ENCODE measurements at regions not wholly inside any gene's neighbourhood (a gene's known extent, or its start where the extent isn't known, plus 50 kb on each side); places are given as distances from the start of the nearest gene placed in this dataset.
"Not testable (repeated sequence)": the region's sequence is repeated elsewhere in the genome, so short reads cannot be mapped to it uniquely, and the experiment has no call there.

DNA sequence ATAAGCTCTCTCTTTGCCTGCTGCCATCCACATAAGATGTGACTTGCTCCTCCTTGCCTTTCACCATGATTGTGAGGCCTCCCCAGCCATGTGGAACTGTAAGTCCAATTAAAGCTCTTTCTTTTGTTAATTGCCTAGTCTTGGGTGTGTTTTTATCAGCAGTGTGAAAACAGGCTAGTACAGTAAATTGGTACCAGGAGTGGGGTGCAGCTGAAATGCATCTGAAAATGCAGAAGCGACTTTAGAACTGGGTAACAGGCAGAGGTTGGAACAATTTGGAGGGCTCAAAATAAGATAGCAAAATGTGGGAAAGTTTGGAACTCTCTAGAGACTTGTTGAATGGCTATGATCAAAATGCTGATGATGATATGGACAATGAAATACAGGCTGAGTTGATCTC, 192.9 kb upstream of the PTBP2 start:
- H3K27ac ChIP-seq (ENCODE audit: extremely low read depth, low read depth, low read length); H3K79me2 ChIP-seq (ENCODE audit: control insufficient read depth, insufficient read depth, low read length); H3K9ac ChIP-seq (ENCODE audit: insufficient read depth in 1 of 2, low read depth in 2 of 2, low read length in 2 of 2); BruUV-seq (replicated peaks); H2AFZ ChIP-seq (ENCODE audit: low read depth, low read length); H3K36me3 ChIP-seq (ENCODE audit: control insufficient read depth, insufficient read depth, low read length); CTCF ChIA-PET (ENCODE audit: low intra/inter-chr PET ratio); H3K27me3 ChIP-seq (ENCODE audit: control insufficient read depth in 2 of 2, insufficient read depth in 2 of 2, low read length in 2 of 2); intact Hi-C loops (cut with micrococcal nuclease); H4K20me1 ChIP-seq (replicated peaks; ENCODE audit: control insufficient read depth, insufficient read depth, low read length); ATAC-seq; in situ Hi-C loops (cut with MboI); H3K9me1 ChIP-seq (ENCODE audit: control insufficient read depth, insufficient read depth, low read length); FAIRE-seq; POLR2A ChIA-PET; H3K4me3 ChIP-seq; H3K4me1 ChIP-seq (replicated peaks in 1 of 2; ENCODE audit: control insufficient read depth in 2 of 2, insufficient read depth in 2 of 2, low read length in 2 of 2); H3K4me2 ChIP-seq (ENCODE audit: insufficient read depth, low read length); H3K9me3 ChIP-seq (replicated peaks; ENCODE audit: control insufficient read depth, insufficient read depth, low read depth, low read length); DNase-seq (ENCODE audit: extremely low read depth in 1 of 4, low spot score in 3 of 4): not testable (repeated sequence)
- TF ChIP-seq ZNF707 (CRISPR knock-in tag; conservative IDR thresholded peaks at IDR 0.05): peak; percentile 94
- 0% methylated on average over 1 of the region's 1 CpG for WGBS (ENCODE audit: insufficient coverage, low coverage, missing lambda C conversion rate)

DNA sequence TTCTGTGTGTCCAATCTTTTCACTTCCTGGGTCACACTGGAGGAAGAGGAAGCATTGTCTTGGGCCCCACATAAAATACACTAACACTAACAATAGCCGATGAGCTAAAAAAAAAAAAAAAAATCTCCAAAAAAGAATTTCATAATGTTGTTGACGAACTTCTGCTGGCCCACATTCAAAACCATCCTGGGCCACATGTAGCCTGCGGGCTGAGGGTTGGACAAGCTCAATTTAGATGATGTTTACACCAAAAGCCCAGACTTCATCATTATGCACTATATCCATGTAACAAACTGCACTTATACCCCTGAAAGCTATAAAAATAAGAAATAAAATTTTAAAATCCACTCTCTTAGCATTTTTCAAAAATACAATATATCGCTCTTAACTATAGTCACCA, 187.8 kb upstream of the PTBP2 start:
- no peak for ATAC-seq
- no peak for DNase-seq (ENCODE audit: extremely low read depth in 1 of 4, low spot score in 3 of 4)
- H3K9ac ChIP-seq (ENCODE audit: insufficient read depth in 1 of 2, low read depth in 2 of 2, low read length in 2 of 2): no peak overlapping the region
- H3K4me1 ChIP-seq (replicated peaks in 1 of 2; ENCODE audit: control insufficient read depth in 2 of 2, insufficient read depth in 2 of 2, low read length in 2 of 2): no peaks in the 10 kb centered on the region
- 2% methylated on average over 4 of the region's 4 CpGs for WGBS (ENCODE audit: insufficient coverage, low coverage, missing lambda C conversion rate)
- no peak overlapping the region for H3K4me3 ChIP-seq
- BruUV-seq (replicated peaks): no TSS peak
- no peaks in the 10 kb centered on the region for H3K9me1 ChIP-seq (ENCODE audit: control insufficient read depth, insufficient read depth, low read length)
- H3K27me3 ChIP-seq (ENCODE audit: control insufficient read depth in 2 of 2, insufficient read depth in 2 of 2, low read length in 2 of 2): no peaks in the 10 kb centered on the region
- H3K9me3 ChIP-seq (replicated peaks; ENCODE audit: control insufficient read depth, insufficient read depth, low read depth, low read length): no peaks in the 10 kb centered on the region
- H2AFZ ChIP-seq (ENCODE audit: low read depth, low read length): no peak overlapping the region
- ChIA-PET POLR2A (no interaction called here), CTCF (ENCODE audit: low intra/inter-chr PET ratio) (no interaction called here)
- no peak for FAIRE-seq
- no peaks in the 10 kb centered on the region for H3K36me3 ChIP-seq (ENCODE audit: control insufficient read depth, insufficient read depth, low read length)
- no peak overlapping the region for H3K4me2 ChIP-seq (ENCODE audit: insufficient read depth, low read length)
- no peaks in the 10 kb centered on the region for H3K79me2 ChIP-seq (ENCODE audit: control insufficient read depth, insufficient read depth, low read length)
- in situ Hi-C loops (cut with MboI) (no loop called here), intact Hi-C loops (cut with micrococcal nuclease) (no loop called here)
- H3K27ac ChIP-seq (ENCODE audit: extremely low read depth, low read depth, low read length): no peak overlapping the region
- TF ChIP-seq YBX1 (IDR thresholded peaks at IDR 0.05) (no peak), TSC22D4 (tag; IDR thresholded peaks at IDR 0.05) (no peak), CCNT2 (IDR thresholded peaks at IDR 0.05; ENCODE audit: borderline replicate concordance, extremely low read depth, insufficient read length, low read depth, low read length) (no peak), IFI16 (CRISPR knock-in tag; IDR thresholded peaks at IDR 0.05) (no peak), CBX5 (IDR thresholded peaks at IDR 0.05; ENCODE audit: borderline replicate concordance, low read depth) (no peak), C11orf30 (IDR thresholded peaks at IDR 0.05; ENCODE audit: low read depth) (no peak), CCAR2 (IDR thresholded peaks at IDR 0.05; ENCODE audit: low read depth, low read length) (no peak), ZKSCAN1 (IDR thresholded peaks at IDR 0.05; ENCODE audit: low read depth, low read length) (no peak), MCM7 (IDR thresholded peaks at IDR 0.05) (no peak), ARHGAP35 (IDR thresholded peaks at IDR 0.05; ENCODE audit: partially characterized antibody) (no peak)
- H4K20me1 ChIP-seq (replicated peaks; ENCODE audit: control insufficient read depth, insufficient read depth, low read length): no peaks in the 10 kb centered on the region
